IMR-90 (cell line): ENCODE measurements at regions not wholly inside any gene's neighbourhood (a gene's known extent, or its start where the extent isn't known, plus 50 kb on each side); places are given as distances from the start of the nearest gene placed in this dataset.

ENCODE experiments used
- ATAC-seq: fragments of 200-7000 bp; cut with Tn5 transposase; 2 replicates; pipeline ENCODE4 v1.9.1; 2020; ENCODE audit warnings: low read depth, mild to moderate bottlenecking, moderate library complexity
- BruUV-seq: library from RNA; stranded (reverse); fragments of 400-500 nt; replicated peaks from 2 replicates; lab custom pipeline; 2021; lab: Mats Ljungman, UMichigan
- CTCF ChIA-PET: fragments of 300-600 bp; formaldehyde crosslinking; extraction: SDS; loops from one replicate; lab custom pipeline; 2021; ENCODE audit warnings: antibody characterized with exemption; lab: Yijun Ruan, JAX
- POLR2A ChIA-PET: fragments of 300-600 bp; sonication (Branson Sonifier 250); formaldehyde crosslinking; loops from one replicate; lab custom pipeline; 2022; ENCODE audit warnings: antibody characterized with exemption; ENCODE audit not compliant: unreplicated experiment; lab: Charles Lee
- DNase-seq: peaks from one replicate; pipeline ENCODE4 v3.0.0; 2013
- H2AFZ ChIP-seq: replicated peaks from 2 replicates; pipeline ENCODE3; 2013; ENCODE audit warnings: low read length, mild to moderate bottlenecking; ENCODE audit not compliant: poor library complexity
- H2AK5ac ChIP-seq: 2 replicates; pipeline ENCODE4 v1.6.1; 2013; ENCODE audit warnings: low read depth, low read length, inconsistent platforms
- H2AK9ac ChIP-seq: replicated peaks from 2 replicates; pipeline ENCODE3; 2013; ENCODE audit warnings: mild to moderate bottlenecking, low read depth, low read length, moderate library complexity; ENCODE audit not compliant: poor library complexity
- H2BK120ac ChIP-seq: 2 replicates; pipeline ENCODE4 v1.6.1; 2013; ENCODE audit warnings: low read depth, low read length, inconsistent platforms
- H2BK15ac ChIP-seq: 3 replicates; pipeline ENCODE4 v1.6.1; 2013; ENCODE audit warnings: low read depth, low read length, inconsistent platforms
- H2BK20ac ChIP-seq: 2 replicates; pipeline ENCODE4 v1.6.1; 2013; ENCODE audit warnings: low read depth, mild to moderate bottlenecking, inconsistent platforms, low read length, moderate library complexity
- H2BK5ac ChIP-seq: 2 replicates; pipeline ENCODE4 v1.6.1; 2013; ENCODE audit warnings: mild to moderate bottlenecking, low read depth, low read length, inconsistent platforms; ENCODE audit not compliant: poor library complexity, severe bottlenecking
- H3K14ac ChIP-seq: replicated peaks from 2 replicates; pipeline ENCODE4 v1.6.1; 2013; ENCODE audit warnings: low read depth, low read length, inconsistent platforms
- H3K18ac ChIP-seq: 2 replicates; pipeline ENCODE4 v1.6.1; 2013; ENCODE audit warnings: low read depth, low read length, control low read depth
- H3K23ac ChIP-seq: 2 replicates; pipeline ENCODE4 v1.6.1; 2013; ENCODE audit warnings: low read depth, low read length, inconsistent platforms
- H3K27ac ChIP-seq: 2 replicates; pipeline ENCODE4 v1.5.1; 2013; ENCODE audit warnings: mild to moderate bottlenecking, control low read depth, low read length; ENCODE audit not compliant: insufficient read depth
- H3K27me3 ChIP-seq: 2 replicates; pipeline ENCODE4 v1.6.1; 2013; ENCODE audit warnings: low read length; ENCODE audit not compliant: control insufficient read depth, insufficient read depth
- H3K36me3 ChIP-seq: 2 replicates; pipeline ENCODE4 v1.6.1; 2013; ENCODE audit warnings: low read length, mixed read lengths; ENCODE audit not compliant: control insufficient read depth, insufficient read depth
- H3K4ac ChIP-seq: 2 replicates; pipeline ENCODE4 v1.6.1; 2013; ENCODE audit warnings: low read depth, low read length, inconsistent platforms
- H3K4me1 ChIP-seq: 2 replicates; pipeline ENCODE4 v1.6.1; 2013; ENCODE audit warnings: low read length, mixed read lengths; ENCODE audit not compliant: control insufficient read depth, insufficient read depth
- H3K4me2 ChIP-seq: 2 replicates; pipeline ENCODE4 v1.6.1; 2013; ENCODE audit warnings: low read depth, mild to moderate bottlenecking, control low read depth, low read length, moderate library complexity
- H3K4me3 ChIP-seq: 2 replicates; pipeline ENCODE4 v1.5.1; 2013; ENCODE audit warnings: low read depth, mild to moderate bottlenecking, control low read depth, low read length, moderate library complexity; ENCODE audit not compliant: insufficient read depth
- H3K56ac ChIP-seq: 2 replicates; pipeline ENCODE4 v1.6.1; 2013; ENCODE audit warnings: low read length, inconsistent platforms; ENCODE audit not compliant: insufficient read depth; ENCODE audit errors: extremely low read depth
- H3K79me1 ChIP-seq, 2 experiments: 2 replicates each; pipeline ENCODE4 v1.6.1; 2013; ENCODE audit warnings: low read length in 2 of 2, inconsistent platforms in 1 of 2, low read depth in 1 of 2
- H3K9ac ChIP-seq: 2 replicates; pipeline ENCODE4 v1.6.1; 2013; ENCODE audit warnings: low read depth, low read length, control low read depth
- H3K9me1 ChIP-seq: 2 replicates; pipeline ENCODE4 v1.6.1; 2013; ENCODE audit warnings: low read length, inconsistent platforms; ENCODE audit not compliant: insufficient read depth
- H3K9me3 ChIP-seq: 2 replicates; pipeline ENCODE4 v1.6.1; 2013; ENCODE audit warnings: low read length; ENCODE audit not compliant: control insufficient read depth, insufficient read depth
- H4K20me1 ChIP-seq: 2 replicates; pipeline ENCODE4 v1.6.1; 2013; ENCODE audit warnings: low read length, inconsistent platforms; ENCODE audit not compliant: insufficient read depth
- H4K5ac ChIP-seq: 2 replicates; pipeline ENCODE4 v1.6.1; 2013; ENCODE audit warnings: mild to moderate bottlenecking, low read depth, low read length, control low read depth
- H4K8ac ChIP-seq, 2 experiments: 2 replicates each; pipeline ENCODE4 v1.6.1; 2013; ENCODE audit warnings: low read depth in 2 of 2, low read length in 2 of 2, control low read depth in 1 of 2, inconsistent platforms in 1 of 2
- H4K91ac ChIP-seq: 2 replicates; pipeline ENCODE4 v1.6.1; 2013; ENCODE audit warnings: low read depth, low read length, inconsistent platforms; ENCODE audit not compliant: insufficient read depth
- MAZ ChIP-seq: IDR thresholded peaks from 2 replicates; pipeline ENCODE4 v1.6.1; 2012; ENCODE audit warnings: low read depth, mild to moderate bottlenecking, low read length, improper control_type of control experiment, moderate library complexity, borderline replicate concordance
- NFE2L2 ChIP-seq: fragments of 150-350 bp; IDR thresholded peaks from 2 replicates; pipeline ENCODE4 v1.6.1; 2016; ENCODE audit warnings: low read depth, mild to moderate bottlenecking, low read length
- POLR2A ChIP-seq: IDR thresholded peaks from 2 replicates; pipeline ENCODE4 v1.6.1; 2012; ENCODE audit warnings: mild to moderate bottlenecking, low read depth, low read length
- RAD21 ChIP-seq: IDR thresholded peaks from 2 replicates; pipeline ENCODE4 v1.6.1; 2012; ENCODE audit warnings: low read length, improper control_type of control experiment
- RFX5 ChIP-seq: IDR thresholded peaks from 2 replicates; pipeline ENCODE4 v1.8.0; 2012; ENCODE audit warnings: low read depth, mild to moderate bottlenecking, low read length, moderate library complexity
- SMC3 ChIP-seq: fragments of 150-350 bp; IDR thresholded peaks from 2 replicates; pipeline ENCODE4 v1.6.1; 2016; ENCODE audit warnings: low read depth, mild to moderate bottlenecking, antibody characterized with exemption, low read length, moderate library complexity
- WGBS, 2 experiments: methylation state at CpG; one replicate each; pipeline versions ENCODE4 v1.1.5 to v1.1.7; 2013; ENCODE audit warnings: missing lambda C conversion rate in 2 of 2; ENCODE audit not compliant: insufficient read length in 1 of 2; ENCODE audit errors: extremely low coverage in 2 of 2; 5-methylcytosine and 5-hydroxymethylcytosine counted together
- dilution Hi-C: fragments of 300-500 bp; cut with HindIII; formaldehyde crosslinking; loops from one replicate; pipeline ENCODE4 v1.14.3; 2018; ENCODE audit warnings: low sequenced_read_pairs; ENCODE audit not compliant: unreplicated experiment
- in situ Hi-C: fragments of 300-500 bp; cut with MboI; formaldehyde crosslinking; loops from 3 replicates; pipeline ENCODE4 v1.14.3; 2019; ENCODE audit warnings: low sequenced_read_pairs, inconsistent platforms, mixed read lengths
- intact Hi-C: fragments of 100-400 bp; cut with micrococcal nuclease; formaldehyde crosslinking; loops from 2 replicates; pipeline ENCODE4 v1.10.0; 2022

- Histone ChIP-seq H4K91ac (no peak overlapping the region), H2BK5ac (no peak overlapping the region), H2AK5ac (no peak overlapping the region), H3K56ac (no peak overlapping the region), H3K4ac (no peak overlapping the region), H2AFZ (no peak overlapping the region), H3K4me3 (no peak overlapping the region), H3K18ac (no peak overlapping the region), H4K8ac (no peak overlapping the region), H3K36me3 (no peaks in the 10 kb centered on the region), H3K27me3 (no peaks in the 10 kb centered on the region), H3K9me1 (no peaks in the 10 kb centered on the region), H3K4me2 (no peak overlapping the region), H2BK20ac (no peak overlapping the region), H2BK120ac (no peak overlapping the region), H4K20me1 (no peaks in the 10 kb centered on the region), H3K4me1 (no peaks in the 10 kb centered on the region), H2BK15ac (no peak overlapping the region), H3K79me1 (no peaks in the 10 kb centered on the region), H3K9me3 (no peaks in the 10 kb centered on the region; the same call in 1 of the 2 replicates), H2AK9ac (no peak overlapping the region), H4K5ac (no peak overlapping the region), H3K23ac (no peak overlapping the region), H3K9ac (no peak overlapping the region), H3K14ac (no peak overlapping the region), H3K27ac (no peak overlapping the region)
- dilution Hi-C loops, result no loop called here
- in situ Hi-C loops, result no loop called here
- ChIA-PET CTCF (interaction anchor here (0.7 kb wide), 1 partner anchor 53 kb away, joined by 3 read pairs; no protein-coding TSS in a partner anchor), POLR2A (no interaction called here)
- BruUV-seq, result no TSS peak
- WGBS, 2 experiments, result no CpG with 5 or more reads among the region's 3 CpGs
- intact Hi-C loops, result no loop called here
- no peak for ATAC-seq
- DNase-seq, result no peak
- TF ChIP-seq RFX5 (no peak), SMC3 (no peak), MAZ (no peak), RAD21 (no peak), POLR2A (no peak), NFE2L2 (no peak)
Measured at GRCh38 chr3:176619833-176620232, 577.4 kb downstream of the TBL1XR1 start.
